OCI-LY1 (cell line): ENCODE measurements at regions not wholly inside any gene's neighbourhood (a gene's known extent, or its start where the extent isn't known, plus 50 kb on each side); places are given as distances from the start of the nearest gene placed in this dataset.

Source experiments
- CTCF ChIP-seq: fragments of 200-600 bp; sonication (generic), shearing (Covaris generic); IDR thresholded peaks from 2 replicates; pipeline ENCODE4 v1.5.1; 2017; ENCODE audit warnings: mild to moderate bottlenecking, antibody characterized with exemption, low read length, moderate library complexity, mixed read lengths
- EZH2 ChIP-seq: fragments of 200-600 bp; sonication (generic), shearing (Covaris generic); IDR thresholded peaks from 2 replicates; pipeline ENCODE4 v1.8.0; 2017; ENCODE audit warnings: borderline replicate concordance, mixed run types, mild to moderate bottlenecking, antibody characterized with exemption, low read length, moderate library complexity, mixed read lengths

GRCh38 chr22:47872761-47873535 is 1110.5 kb downstream of the TBC1D22A start:
- TF ChIP-seq CTCF (no peak), EZH2 (no peak)
